DND-41 (cell line): ENCODE measurements at regions not wholly inside any gene's neighbourhood (a gene's known extent, or its start where the extent isn't known, plus 50 kb on each side); places are given as distances from the start of the nearest gene placed in this dataset.

Source experiments
- ATAC-seq: fragments of 200-7000 bp; cut with Tn5 transposase; 3 replicates; pipeline ENCODE4 v1.9.1; 2021; ENCODE audit warnings: low read depth; ENCODE audit not compliant: insufficient read depth
- DNase-seq: peaks from one replicate; pipeline ENCODE4 v3.0.0-alpha.2; 2020
- H2AFZ ChIP-seq: 2 replicates; pipeline ENCODE4 v1.6.0; 2012; ENCODE audit warnings: low read depth, low read length
- H3K27ac ChIP-seq: 2 replicates; pipeline ENCODE4 v1.5.1; 2012; ENCODE audit warnings: low read length, inconsistent platforms
- H3K27me3 ChIP-seq: fragments of 200-600 bp; sonication (generic); 2 replicates; pipeline ENCODE4 v1.6.0; 2012; ENCODE audit warnings: low read length, mild to moderate bottlenecking, inconsistent platforms; ENCODE audit not compliant: insufficient read depth, poor library complexity
- H3K36me3 ChIP-seq: 2 replicates; pipeline ENCODE4 v1.5.1; 2012; ENCODE audit warnings: low read length, inconsistent platforms; ENCODE audit not compliant: insufficient read depth
- H3K4me1 ChIP-seq: 2 replicates; pipeline ENCODE4 v1.5.1; 2012; ENCODE audit warnings: mild to moderate bottlenecking, low read length; ENCODE audit not compliant: insufficient read depth
- H3K4me2 ChIP-seq: 2 replicates; pipeline ENCODE4 v1.6.0; 2012; ENCODE audit warnings: mild to moderate bottlenecking, moderate library complexity, low read length, inconsistent platforms; ENCODE audit not compliant: insufficient read depth
- H3K4me3 ChIP-seq, 2 experiments: fragments of 200-600 bp in 1 of 2; shearing (Covaris generic) in 1 of 2; 2 replicates each; pipeline ENCODE4 v1.5.1; 2012 to 2016; ENCODE audit warnings: inconsistent platforms in 2 of 2, low read length in 2 of 2, mild to moderate bottlenecking in 2 of 2, low read depth in 1 of 2, moderate library complexity in 1 of 2
- H3K79me2 ChIP-seq: 2 replicates; pipeline ENCODE4 v1.6.0; 2012; ENCODE audit warnings: low read length, inconsistent platforms; ENCODE audit not compliant: insufficient read depth
- H3K9ac ChIP-seq: 2 replicates; pipeline ENCODE4 v1.6.0; 2012; ENCODE audit warnings: low read depth, mild to moderate bottlenecking, inconsistent platforms, low read length, moderate library complexity
- H3K9me3 ChIP-seq: 2 replicates; pipeline ENCODE4 v1.5.1; 2012; ENCODE audit warnings: low read length, moderate library complexity, mild to moderate bottlenecking, inconsistent platforms; ENCODE audit not compliant: insufficient read depth, severe bottlenecking
- H4K20me1 ChIP-seq: 2 replicates; pipeline ENCODE4 v1.6.0; 2012; ENCODE audit warnings: low read length; ENCODE audit not compliant: insufficient read depth
- CTCF ChIP-seq: IDR thresholded peaks from 2 replicates; pipeline ENCODE4 v1.5.1; 2012; ENCODE audit warnings: borderline replicate concordance, low read length, moderate library complexity, mild to moderate bottlenecking; ENCODE audit not compliant: poor library complexity, severe bottlenecking; ENCODE audit errors: extremely low read depth
- EZH2 ChIP-seq: IDR thresholded peaks from 3 replicates; pipeline ENCODE4 v1.6.1; 2012; ENCODE audit warnings: borderline replicate concordance, low read depth, mild to moderate bottlenecking, moderate library complexity, low read length, inconsistent platforms; ENCODE audit not compliant: severe bottlenecking

GRCh38 chr18:68298330-68298729 lies 416.6 kb downstream of the TMX3 start:
- no peak overlapping the region for H3K4me2 ChIP-seq
- no peaks in the 10 kb centered on the region for H3K79me2 ChIP-seq
- H3K4me3 ChIP-seq = no peak overlapping the region
- H3K9me3 ChIP-seq = no peaks in the 10 kb centered on the region
- H3K36me3 ChIP-seq = no peaks in the 10 kb centered on the region
- TF ChIP-seq CTCF (no peak), EZH2 (no peak)
- ATAC-seq = no peak
- H2AFZ ChIP-seq = no peak overlapping the region
- no peak overlapping the region for H3K9ac ChIP-seq
- no peaks in the 10 kb centered on the region for H4K20me1 ChIP-seq
- H3K27ac ChIP-seq = no peak overlapping the region
- no peaks in the 10 kb centered on the region for H3K27me3 ChIP-seq
- DNase-seq = no peak
- H3K4me1 ChIP-seq = no peaks in the 10 kb centered on the region

GRCh38 chr18:68288408-68288807 lies 426.5 kb downstream of the TMX3 start:
- Histone ChIP-seq H3K4me1 (no peaks in the 10 kb centered on the region), H3K9me3 (no peaks in the 10 kb centered on the region), H3K4me3 (no peak overlapping the region), H2AFZ (no peak overlapping the region), H4K20me1 (no peaks in the 10 kb centered on the region), H3K27ac (no peak overlapping the region), H3K27me3 (no peaks in the 10 kb centered on the region), H3K36me3 (no peaks in the 10 kb centered on the region), H3K79me2 (no peaks in the 10 kb centered on the region), H3K9ac (no peak overlapping the region), H3K4me2 (no peak overlapping the region)
- DNase-seq (no peak), ATAC-seq (no peak)
- no peak for TF ChIP-seq EZH2
- no peak for TF ChIP-seq CTCF

- no peak for ATAC-seq
- Histone ChIP-seq H3K9me3 (no peaks in the 10 kb centered on the region), H4K20me1 (no peaks in the 10 kb centered on the region), H3K4me1 (no peaks in the 10 kb centered on the region), H3K27ac (no peak overlapping the region), H3K36me3 (no peaks in the 10 kb centered on the region), H3K9ac (no peak overlapping the region), H3K4me3 (no peak overlapping the region), H3K27me3 (no peaks in the 10 kb centered on the region), H3K4me2 (no peak overlapping the region), H2AFZ (no peak overlapping the region), H3K79me2 (no peaks in the 10 kb centered on the region)
- no peak for DNase-seq
- TF ChIP-seq EZH2 (no peak), CTCF (no peak)
Observed at GRCh38 chr18:68284236-68284780, 430.6 kb downstream of the TMX3 start.

- no peak overlapping the region for H3K4me3 ChIP-seq
- no peak overlapping the region for H2AFZ ChIP-seq
- H3K27me3 ChIP-seq = no peaks in the 10 kb centered on the region
- no peak for DNase-seq
- ATAC-seq = no peak
- H3K9me3 ChIP-seq = no peaks in the 10 kb centered on the region
- H3K4me1 ChIP-seq = no peaks in the 10 kb centered on the region
- no peak overlapping the region for H3K9ac ChIP-seq
- H3K79me2 ChIP-seq = no peaks in the 10 kb centered on the region
- no peak overlapping the region for H3K27ac ChIP-seq
- no peak overlapping the region for H3K4me2 ChIP-seq
- H3K36me3 ChIP-seq = no peaks in the 10 kb centered on the region
- TF ChIP-seq CTCF = no peak
- TF ChIP-seq EZH2 = no peak
- H4K20me1 ChIP-seq = no peaks in the 10 kb centered on the region
Observed at GRCh38 chr18:68283834-68284233, 431.1 kb downstream of the TMX3 start.
